Omental fat pad (tissue), 3 donors: ENCODE measurements at regions not wholly inside any gene's neighbourhood (a gene's known extent, or its start where the extent isn't known, plus 50 kb on each side); places are given as distances from the start of the nearest gene placed in this dataset.

Experiments
- ATAC-seq: fragments of 150-250 bp; one replicate; pipeline ENCODE4 v1.9.1; 2016; ENCODE audit warnings: mild to moderate bottlenecking, moderate library complexity; ENCODE audit not compliant: low FRiP score
- DNase-seq: peaks from one replicate; pipeline ENCODE4 v3.0.0-alpha.2; 2019; ENCODE audit warnings: low spot score
- CTCF ChIP-seq, 3 donors: fragments of 450-650 bp; IDR thresholded peaks; one replicate each; pipeline ENCODE4 v1.5.1; 2016 to 2017; ENCODE audit warnings: antibody characterized with exemption in 3 of 3, mild to moderate bottlenecking in 3 of 3, moderate library complexity in 2 of 3

GRCh38 chr5:163809473-163809872 lies 304.1 kb downstream of the MAT2B start:
- ATAC-seq (no peak), DNase-seq (no peak)
- TF ChIP-seq CTCF (IDR thresholded peaks at IDR 0.05), result no peak

GRCh38 chr5:163813900-163814299 lies 308.5 kb downstream of the MAT2B start:
- TF ChIP-seq CTCF (IDR thresholded peaks at IDR 0.05), result no peak
- ATAC-seq, result no peak

GRCh38 chr5:163815240-163815791 lies 309.9 kb downstream of the MAT2B start:
- ATAC-seq (peak; percentile 52), DNase-seq (no peak)
- no peak for TF ChIP-seq CTCF (IDR thresholded peaks at IDR 0.05)

More at GRCh38 chr5:163813900-163814299, 308.5 kb downstream of the MAT2B start:
- no peak for DNase-seq

- no peak for DNase-seq
- no peak for TF ChIP-seq CTCF (IDR thresholded peaks at IDR 0.05)
- no peak for ATAC-seq
Measured at GRCh38 chr5:163821142-163821541, 315.7 kb downstream of the MAT2B start.

GRCh38 chr5:163822548-163822947 lies 317.1 kb downstream of the MAT2B start:
- no peak for TF ChIP-seq CTCF (IDR thresholded peaks at IDR 0.05)
- ATAC-seq (no peak), DNase-seq (no peak)

- no peak for DNase-seq
- no peak for ATAC-seq
- no peak for TF ChIP-seq CTCF (IDR thresholded peaks at IDR 0.05)
Measured at GRCh38 chr5:163825661-163826060, 320.2 kb downstream of the MAT2B start.

- TF ChIP-seq CTCF (IDR thresholded peaks at IDR 0.05), result no peak
- no peak for DNase-seq
- no peak for ATAC-seq
Measured at GRCh38 chr5:163826201-163826600, 320.8 kb downstream of the MAT2B start.
